Hematopoietic multipotent progenitor cell treated with erythropoietin and hydrocortisone succinate and interleukin-3 and kit ligand, for 4 days (in vitro differentiated cells): ENCODE measurements at regions not wholly inside any gene's neighbourhood (a gene's known extent, or its start where the extent isn't known, plus 50 kb on each side); places are given as distances from the start of the nearest gene placed in this dataset.
"Not testable (repeated sequence)": the region's sequence is repeated elsewhere in the genome, so short reads cannot be mapped to it uniquely, and the experiment has no call there.

ENCODE experiments used
- DNase-seq: peaks from one replicate; pipeline ENCODE4 v3.0.0-alpha.2; 2015

- not testable (repeated sequence) for DNase-seq
These were observed 88.5 kb upstream of the RANBP6 start for GRCh38 chr9:6103911-6104310.

DNA sequence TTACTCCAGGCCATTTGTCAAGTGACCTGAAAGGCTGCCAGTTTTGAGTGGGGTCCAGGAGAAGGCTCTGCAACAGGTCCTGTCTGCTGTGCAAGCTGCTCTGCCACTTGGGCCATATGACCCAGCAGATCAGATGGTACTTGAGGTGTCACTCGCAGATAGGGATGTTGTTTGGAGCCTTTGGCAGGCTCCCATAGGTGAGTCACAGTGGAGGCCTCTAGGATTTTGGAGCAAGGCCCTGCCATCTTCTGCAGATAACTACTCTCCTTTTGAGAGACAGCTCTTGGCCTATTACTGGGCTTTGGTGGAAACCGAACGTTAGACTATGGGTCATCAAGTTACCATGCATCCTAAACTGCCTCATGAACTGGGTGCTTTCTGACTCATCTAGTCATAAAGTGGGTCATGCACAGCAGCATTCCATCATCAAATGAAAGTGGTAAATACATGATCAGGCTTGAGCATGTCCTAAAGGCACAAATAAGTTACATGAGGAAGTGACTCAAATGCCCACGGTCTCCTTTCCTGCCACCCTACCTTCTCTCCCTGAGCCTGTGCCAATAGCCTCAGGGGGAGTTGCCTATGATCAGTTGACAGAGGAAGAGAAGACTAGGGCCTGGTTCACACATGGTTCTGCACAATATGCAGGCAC is 87.0 kb upstream of the RANBP6 start:
- not testable (repeated sequence) for DNase-seq

DNA sequence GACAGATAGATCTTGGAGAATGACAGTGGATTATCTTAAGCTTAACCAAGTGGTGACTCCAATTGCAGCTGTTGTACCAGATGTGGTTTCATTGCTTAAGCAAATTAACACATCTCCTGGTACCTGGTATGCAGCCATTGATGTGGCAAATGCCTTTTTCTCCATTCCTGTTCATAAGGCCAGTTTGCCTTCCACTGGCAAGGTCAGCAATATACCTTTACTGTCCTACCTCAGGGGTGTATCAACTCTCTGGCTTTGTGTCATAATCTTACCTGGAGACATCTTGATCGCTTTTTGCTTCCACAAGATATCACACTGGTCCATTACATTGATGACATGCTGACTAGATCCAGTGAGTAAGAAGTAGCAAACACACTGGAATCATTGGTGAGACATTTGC is 86.3 kb upstream of the RANBP6 start:
- not testable (repeated sequence) for DNase-seq

GRCh38 chr9:6099346-6099745 is 83.9 kb upstream of the RANBP6 start:
- not testable (repeated sequence) for DNase-seq

GRCh38 chr9:6098431-6098830 is 83.0 kb upstream of the RANBP6 start:
- no peak for DNase-seq

- no peak for DNase-seq
These were observed 81.4 kb upstream of the RANBP6 start for GRCh38 chr9:6096821-6097220.

- no peak for DNase-seq
These were observed 75.1 kb upstream of the RANBP6 start for GRCh38 chr9:6090277-6091210.

GRCh38 chr9:6089300-6089699 is 73.9 kb upstream of the RANBP6 start:
- DNase-seq = no peak

DNA sequence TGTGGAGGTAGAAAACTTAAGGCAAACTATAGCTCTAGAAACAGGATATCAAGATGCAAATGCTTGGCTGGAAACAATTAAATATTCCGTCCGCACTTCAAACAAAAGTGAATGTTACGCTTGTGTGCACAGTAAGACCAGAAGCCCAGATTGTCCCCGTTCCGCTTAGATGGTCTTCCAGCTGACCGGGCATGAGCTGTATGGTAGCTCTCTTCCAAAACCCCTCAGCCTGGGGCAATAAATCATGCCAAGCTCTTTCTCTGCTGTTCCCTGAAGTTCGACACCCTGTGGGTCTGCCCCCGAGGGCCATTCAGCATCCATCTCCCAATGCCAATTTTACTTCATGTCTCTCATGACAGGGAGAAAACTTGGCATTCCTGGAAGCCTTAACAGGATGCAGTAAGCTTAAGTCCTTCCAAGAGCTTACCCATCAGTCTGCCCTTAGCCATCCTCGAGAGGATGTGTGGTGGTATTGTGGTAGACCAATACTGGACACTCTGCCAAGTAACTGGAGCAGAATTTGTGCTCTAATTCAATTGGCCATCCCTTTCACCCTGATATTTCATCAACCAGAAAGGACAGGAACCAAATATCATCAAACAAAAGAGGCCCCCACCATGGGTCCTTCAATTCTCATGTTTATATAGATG is 70.7 kb upstream of the RANBP6 start:
- DNase-seq = no peak

- peak; percentile 88 for DNase-seq
These were observed 64.8 kb upstream of the RANBP6 start for GRCh38 chr9:6080154-6080716.

GRCh38 chr9:6079386-6079785 is 64.0 kb upstream of the RANBP6 start:
- no peak for DNase-seq

- peak; percentile 57 for DNase-seq
These were observed 63.1 kb upstream of the RANBP6 start for GRCh38 chr9:6078382-6079105.

DNA sequence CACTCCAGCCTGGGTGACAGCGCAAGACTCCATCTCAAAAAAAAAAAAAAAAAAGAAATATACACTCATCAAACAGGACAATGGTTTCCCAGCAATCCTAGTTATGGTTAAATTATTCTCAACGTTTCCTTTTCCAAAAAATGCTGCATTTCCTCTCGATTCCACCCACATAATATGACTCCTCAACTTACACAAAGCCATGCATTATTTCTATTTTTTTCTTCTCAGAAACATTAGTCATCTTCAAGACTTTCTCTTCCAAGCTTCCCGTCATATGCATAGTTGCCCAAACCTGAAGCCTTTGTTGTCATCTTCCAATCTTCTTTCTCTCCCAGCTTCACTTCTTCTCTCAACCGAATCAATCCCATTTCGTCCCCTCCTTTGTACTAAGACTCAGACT is 61.4 kb upstream of the RANBP6 start:
- DNase-seq = no peak

DNA sequence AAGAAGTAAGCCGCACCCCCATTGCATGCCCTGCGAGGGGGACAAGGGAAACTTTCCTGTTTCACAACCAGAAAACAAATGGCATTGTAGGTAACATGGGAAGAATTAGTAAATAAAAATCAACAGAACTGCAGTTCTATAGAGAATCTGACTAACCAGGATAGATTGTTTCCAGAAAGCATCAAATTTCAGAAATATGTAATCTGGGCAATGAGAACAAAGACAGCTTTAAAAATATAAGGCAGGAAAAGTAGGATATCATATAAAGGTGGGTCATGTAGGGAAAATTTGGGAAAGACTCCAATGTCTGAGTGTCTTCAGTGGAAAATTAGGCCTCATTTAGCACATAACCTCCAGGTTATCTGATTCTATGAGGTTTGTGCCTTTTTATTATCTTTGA is 58.3 kb upstream of the RANBP6 start:
- no peak for DNase-seq

DNA sequence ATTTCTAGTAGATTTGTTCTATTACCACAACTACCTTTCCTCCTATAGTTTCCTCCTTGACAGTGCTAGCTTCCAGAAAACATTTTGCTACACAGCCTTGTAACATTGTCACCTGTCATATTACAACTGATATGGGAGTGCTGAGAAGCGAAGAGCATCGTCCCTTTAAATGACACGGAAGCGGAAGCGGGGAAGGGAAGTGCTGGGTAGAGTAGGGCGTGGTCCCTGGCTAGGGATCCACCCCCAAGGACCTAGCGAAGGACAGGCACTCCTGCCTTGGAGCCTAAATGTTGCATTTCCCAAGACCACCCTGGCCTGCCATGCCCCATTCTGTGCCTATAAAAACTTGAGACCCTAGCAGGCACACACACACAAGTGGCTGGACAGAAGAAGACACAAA is 57.4 kb upstream of the RANBP6 start:
- no peak for DNase-seq

GRCh38 chr9:6072453-6072852 is 57.0 kb upstream of the RANBP6 start:
- no peak for DNase-seq

DNA sequence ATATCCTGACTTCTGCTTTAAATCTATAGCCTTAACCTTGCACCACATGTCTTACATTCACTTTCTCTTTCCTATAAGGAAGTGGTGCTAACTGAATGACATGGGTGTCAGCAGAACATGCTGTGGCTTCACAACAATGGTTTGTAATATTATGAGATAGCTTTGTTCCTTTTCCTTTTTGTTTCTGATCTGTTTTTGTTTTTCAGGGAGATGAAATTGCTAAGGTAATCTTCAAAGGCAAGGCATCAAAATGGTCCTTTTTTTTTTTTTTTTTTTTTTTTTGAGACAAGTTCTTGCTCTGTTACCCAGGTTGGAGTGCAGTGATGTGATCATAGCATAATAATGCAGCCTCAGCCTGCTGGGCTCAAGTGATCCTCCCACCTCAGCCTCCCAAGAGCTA is 53.6 kb upstream of the RANBP6 start:
- peak; percentile 62 for DNase-seq

DNA sequence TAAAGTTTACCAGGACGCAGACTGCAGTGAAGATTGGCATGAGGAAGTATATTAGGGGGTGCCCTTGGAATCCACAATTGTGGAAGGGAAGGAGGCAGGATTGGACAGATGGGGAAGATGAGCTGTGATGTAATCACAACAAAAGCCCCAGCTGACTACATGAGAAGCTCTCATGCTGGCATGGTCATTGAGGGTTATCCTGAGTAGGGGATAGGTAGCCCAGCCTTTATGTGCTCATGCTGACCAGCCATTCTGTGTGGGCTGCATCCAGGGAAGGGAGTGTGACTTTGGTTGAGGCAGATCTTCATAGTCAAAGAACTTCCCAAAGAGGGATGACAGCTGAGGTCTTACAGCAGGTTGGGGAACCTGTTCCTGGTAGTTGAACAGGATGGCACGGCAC is 52.0 kb upstream of the RANBP6 start:
- no peak for DNase-seq
